Endothelial cell of umbilical vein (primary cell): ENCODE measurements at regions not wholly inside any gene's neighbourhood (a gene's known extent, or its start where the extent isn't known, plus 50 kb on each side); places are given as distances from the start of the nearest gene placed in this dataset.

ENCODE experiments used
- BruUV-seq: library from RNA; stranded (reverse); fragments of 400-500 nt; replicated peaks from 2 replicates; lab custom pipeline; 2021; lab: Mats Ljungman, UMichigan
- CTCF ChIA-PET: fragments of 300-600, 350-600 bp; sonication (Branson Sonifier 250); formaldehyde crosslinking; loops from one replicate; lab custom pipeline; 2021; ENCODE audit warnings: antibody characterized with exemption, inconsistent platforms; lab: Charles Lee
- POLR2A ChIA-PET: fragments of 300-600, 350-600 bp; sonication (Branson Sonifier 250); formaldehyde crosslinking; loops from one replicate; lab custom pipeline; 2021; ENCODE audit warnings: antibody characterized with exemption, inconsistent platforms; lab: Charles Lee
- DNase-seq: peaks from one replicate; pipeline ENCODE4 v3.0.0-alpha.2; 2011; ENCODE audit warnings: low read depth, low spot score
- FAIRE-seq: peaks from 2 replicates; lab custom pipeline; 2011; peaks lifted over from hg19 to GRCh38; lab: Jason Lieb, UNC
- H2AFZ ChIP-seq: 2 replicates; pipeline ENCODE4 v1.6.0; 2012; ENCODE audit warnings: low read depth, low read length, control low read depth, inconsistent platforms
- H3K27ac ChIP-seq: 2 replicates; pipeline ENCODE4 v1.5.1; 2011; ENCODE audit warnings: low read depth, mild to moderate bottlenecking, control low read depth, low read length, moderate library complexity; ENCODE audit not compliant: insufficient read depth
- H3K27me3 ChIP-seq, 2 experiments: 2 replicates each; pipeline versions ENCODE4 v1.6.0 to v1.6.1; 2011; ENCODE audit warnings: low read length in 2 of 2, mixed read lengths in 1 of 2; ENCODE audit not compliant: control insufficient read depth in 2 of 2, insufficient read depth in 2 of 2
- H3K36me3 ChIP-seq, 2 experiments: 2 replicates in 1 of 2; 3 replicates in 1 of 2; pipeline ENCODE4 v1.5.1; 2011; ENCODE audit warnings: low read length in 2 of 2, mild to moderate bottlenecking in 1 of 2, moderate library complexity in 1 of 2; ENCODE audit not compliant: control insufficient read depth in 2 of 2, insufficient read depth in 2 of 2; ENCODE audit errors: extremely low read depth in 1 of 2
- H3K4me1 ChIP-seq: 3 replicates; pipeline ENCODE4 v1.5.1; 2011; ENCODE audit warnings: mild to moderate bottlenecking, low read length; ENCODE audit not compliant: control insufficient read depth, insufficient read depth; ENCODE audit errors: extremely low read depth
- H3K4me2 ChIP-seq: 2 replicates; pipeline ENCODE4 v1.6.1; 2011; ENCODE audit warnings: low read length, control low read depth, mixed read lengths; ENCODE audit not compliant: insufficient read depth
- H3K4me3 ChIP-seq, 3 experiments: fragments of 200-600 bp in 1 of 3; sonication (generic), shearing (Covaris generic) in 1 of 3; replicated peaks in 1 of 3; 2 replicates each; pipeline ENCODE4 v1.5.1; 2011 to 2016; ENCODE audit warnings: control low read depth in 3 of 3, low read length in 3 of 3, mild to moderate bottlenecking in 2 of 3, inconsistent platforms in 1 of 3, low read depth in 1 of 3, moderate library complexity in 1 of 3; ENCODE audit not compliant: insufficient read depth in 1 of 3
- H3K79me2 ChIP-seq: 2 replicates; pipeline ENCODE4 v1.6.0; 2012; ENCODE audit warnings: low read length, inconsistent platforms; ENCODE audit not compliant: control insufficient read depth, insufficient read depth
- H3K9ac ChIP-seq: replicated peaks from 2 replicates; pipeline ENCODE3; 2011; ENCODE audit warnings: low read length, control low read depth; ENCODE audit not compliant: insufficient read depth; ENCODE audit errors: extremely low read depth
- H3K9me1 ChIP-seq: replicated peaks from 3 replicates; pipeline ENCODE4 v1.6.0; 2011; ENCODE audit warnings: mild to moderate bottlenecking, low read length; ENCODE audit not compliant: control insufficient read depth, insufficient read depth; ENCODE audit errors: extremely low read depth
- H3K9me3 ChIP-seq: replicated peaks from 2 replicates; pipeline ENCODE4 v1.5.1; 2012; ENCODE audit warnings: low read length, inconsistent platforms; ENCODE audit not compliant: control insufficient read depth, insufficient read depth
- H4K20me1 ChIP-seq: replicated peaks from 2 replicates; pipeline ENCODE3; 2011; ENCODE audit warnings: mild to moderate bottlenecking, low read length; ENCODE audit not compliant: control insufficient read depth, insufficient read depth; ENCODE audit errors: extremely low read depth
- EZH2 ChIP-seq: IDR thresholded peaks from 2 replicates; pipeline ENCODE4 v1.6.1; 2012; ENCODE audit warnings: borderline replicate concordance, low read depth, mild to moderate bottlenecking, moderate library complexity, low read length, inconsistent platforms; ENCODE audit not compliant: severe bottlenecking
- FOS ChIP-seq: IDR thresholded peaks from 2 replicates; pipeline ENCODE4 v1.6.1; 2011; ENCODE audit warnings: mild to moderate bottlenecking, low read length, moderate library complexity, borderline replicate concordance; ENCODE audit not compliant: insufficient read depth
- GATA2 ChIP-seq: IDR thresholded peaks from 2 replicates; pipeline ENCODE4 v1.7.0; 2011; ENCODE audit warnings: low read depth, mild to moderate bottlenecking, moderate library complexity, mixed read lengths, low read length; ENCODE audit not compliant: insufficient read length, insufficient read depth
- JUN ChIP-seq: IDR thresholded peaks from 2 replicates; pipeline ENCODE4 v1.6.1; 2011; ENCODE audit warnings: borderline replicate concordance, low read depth; ENCODE audit not compliant: insufficient read length, insufficient read depth
- MYC ChIP-seq: IDR thresholded peaks from one replicate; pipeline ENCODE4 v1.6.1; 2011; ENCODE audit warnings: mild to moderate bottlenecking, low read depth, low read length
- POLR2A ChIP-seq: IDR thresholded peaks from 2 replicates; pipeline ENCODE4 v1.6.1; 2012; ENCODE audit warnings: low read depth, mild to moderate bottlenecking, control low read depth, low read length
- POLR2AphosphoS5 ChIP-seq: IDR thresholded peaks from 2 replicates; pipeline ENCODE4 v1.6.1; 2012; ENCODE audit warnings: low read depth, mild to moderate bottlenecking, control low read depth, low read length, moderate library complexity; ENCODE audit not compliant: insufficient read depth
- dilution Hi-C: fragments of 300-500 bp; cut with MboI; formaldehyde crosslinking; loops from one replicate; pipeline ENCODE4 v1.15.0; 2019; ENCODE audit warnings: low sequenced_read_pairs; ENCODE audit not compliant: extremely low pct_ligation_motif_present
- intact Hi-C: fragments of 100-400 bp; cut with micrococcal nuclease; formaldehyde crosslinking; loops from one replicate; pipeline ENCODE4 v1.10.0; 2022
- TF ChIP-seq, protein P1 (sequence below): IDR thresholded peaks from 2 replicates; pipeline ENCODE4 v1.6.1; 2011; ENCODE audit not compliant: insufficient read depth, insufficient read length
- TF ChIP-seq, protein P2 (sequence below), 2 donors: IDR thresholded peaks; 1 replicate in 1 of 2; 2 replicates in 1 of 2; pipeline ENCODE4 v1.5.1; 2011; ENCODE audit warnings: low read length in 2 of 2, mild to moderate bottlenecking in 2 of 2, moderate library complexity in 2 of 2, control low read depth in 1 of 2, inconsistent platforms in 1 of 2, low read depth in 1 of 2; ENCODE audit not compliant: insufficient read depth in 1 of 2; ENCODE audit errors: extremely low read depth in 1 of 2

DNA sequence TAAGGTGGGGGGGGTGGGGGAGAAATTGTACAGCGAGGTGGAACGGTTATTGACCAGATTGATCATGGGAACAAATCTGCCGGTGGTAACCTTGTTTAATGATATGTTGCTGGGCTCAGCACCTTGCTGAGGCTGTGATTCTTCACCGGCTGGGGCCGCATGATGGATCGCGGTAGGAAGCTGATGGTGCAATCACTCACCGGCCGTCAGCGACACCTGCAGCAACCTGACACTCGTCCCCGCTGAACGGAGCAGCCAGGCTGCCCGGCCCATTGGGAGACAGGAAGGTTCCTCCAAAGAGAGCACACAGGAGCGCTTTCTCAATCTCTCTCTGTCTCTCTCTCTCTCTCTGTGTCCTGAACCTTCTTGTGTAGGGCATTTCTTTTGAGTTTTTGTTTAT is 128.5 kb upstream of the RRP15 start:
- H3K4me3 ChIP-seq, result no peak overlapping the region
- H3K9me1 ChIP-seq, result no peaks in the 10 kb centered on the region
- TF ChIP-seq, protein P1, sequence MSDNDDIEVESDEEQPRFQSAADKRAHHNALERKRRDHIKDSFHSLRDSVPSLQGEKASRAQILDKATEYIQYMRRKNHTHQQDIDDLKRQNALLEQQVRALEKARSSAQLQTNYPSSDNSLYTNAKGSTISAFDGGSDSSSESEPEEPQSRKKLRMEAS, result no peak
- no peak for TF ChIP-seq POLR2AphosphoS5
- H3K9ac ChIP-seq, result no peak overlapping the region
- no peaks in the 10 kb centered on the region for H3K9me3 ChIP-seq
- peaks cover 0 to 3% of the 10 kb centered on the region in 2 experiments for H3K27me3 ChIP-seq
- H3K4me2 ChIP-seq, result no peak overlapping the region
- no TSS peak for BruUV-seq
- POLR2A ChIA-PET, result no interaction called here
- no peaks in the 10 kb centered on the region for H3K36me3 ChIP-seq
- CTCF ChIA-PET, result no interaction called here
- no peaks in the 10 kb centered on the region for H3K4me1 ChIP-seq
- FAIRE-seq (no peak), DNase-seq (no peak)
- H3K27ac ChIP-seq, result no peak overlapping the region
- H3K79me2 ChIP-seq, result no peaks in the 10 kb centered on the region
- dilution Hi-C loops, result no loop called here
- intact Hi-C loops, result no loop called here
- no peaks in the 10 kb centered on the region for H4K20me1 ChIP-seq
- no peak overlapping the region for H2AFZ ChIP-seq

GRCh38 chr1:218163371-218163770 is 121.7 kb upstream of the RRP15 start:
- CTCF ChIA-PET, result no interaction called here
- H3K4me3 ChIP-seq, result no peak overlapping the region
- DNase-seq (no peak), FAIRE-seq (no peak)
- no TSS peak for BruUV-seq
- no peak overlapping the region for H3K9ac ChIP-seq
- dilution Hi-C loops, result no loop called here
- H4K20me1 ChIP-seq, result no peaks in the 10 kb centered on the region
- H3K9me1 ChIP-seq, result no peaks in the 10 kb centered on the region
- no peaks in the 10 kb centered on the region for H3K79me2 ChIP-seq
- H3K36me3 ChIP-seq, result no peaks in the 10 kb centered on the region
- no peak overlapping the region for H3K27ac ChIP-seq
- no peaks in the 10 kb centered on the region for H3K9me3 ChIP-seq
- POLR2A ChIA-PET, result no interaction called here
- H2AFZ ChIP-seq, result no peak overlapping the region
- TF ChIP-seq POLR2A, result no peak
- TF ChIP-seq JUN, result no peak
- TF ChIP-seq, protein P1, result no peak
- TF ChIP-seq FOS, result no peak
- TF ChIP-seq GATA2, result no peak
- no peak for TF ChIP-seq POLR2AphosphoS5
- no peak for TF ChIP-seq MYC
- TF ChIP-seq EZH2, result no peak
- TF ChIP-seq, protein P2, sequence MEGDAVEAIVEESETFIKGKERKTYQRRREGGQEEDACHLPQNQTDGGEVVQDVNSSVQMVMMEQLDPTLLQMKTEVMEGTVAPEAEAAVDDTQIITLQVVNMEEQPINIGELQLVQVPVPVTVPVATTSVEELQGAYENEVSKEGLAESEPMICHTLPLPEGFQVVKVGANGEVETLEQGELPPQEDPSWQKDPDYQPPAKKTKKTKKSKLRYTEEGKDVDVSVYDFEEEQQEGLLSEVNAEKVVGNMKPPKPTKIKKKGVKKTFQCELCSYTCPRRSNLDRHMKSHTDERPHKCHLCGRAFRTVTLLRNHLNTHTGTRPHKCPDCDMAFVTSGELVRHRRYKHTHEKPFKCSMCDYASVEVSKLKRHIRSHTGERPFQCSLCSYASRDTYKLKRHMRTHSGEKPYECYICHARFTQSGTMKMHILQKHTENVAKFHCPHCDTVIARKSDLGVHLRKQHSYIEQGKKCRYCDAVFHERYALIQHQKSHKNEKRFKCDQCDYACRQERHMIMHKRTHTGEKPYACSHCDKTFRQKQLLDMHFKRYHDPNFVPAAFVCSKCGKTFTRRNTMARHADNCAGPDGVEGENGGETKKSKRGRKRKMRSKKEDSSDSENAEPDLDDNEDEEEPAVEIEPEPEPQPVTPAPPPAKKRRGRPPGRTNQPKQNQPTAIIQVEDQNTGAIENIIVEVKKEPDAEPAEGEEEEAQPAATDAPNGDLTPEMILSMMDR (IDR thresholded peaks at IDR 0.05; ENCODE audit: extremely low read depth in 1 of 2, insufficient read depth in 1 of 2, low read depth in 1 of 2, low read length in 2 of 2), result no peak
- intact Hi-C loops, result loop anchor here (10.0 kb wide), 2 partner anchors 739 to 1409 kb away; no protein-coding TSS in a partner anchor
- H3K4me2 ChIP-seq, result no peak overlapping the region
- H3K4me1 ChIP-seq, result peaks cover 14% of the 10 kb centered on the region
- H3K27me3 ChIP-seq, result peaks cover 33 to 70% of the 10 kb centered on the region in 2 experiments
